HG02885 (cell line): ENCODE measurements at regions not wholly inside any gene's neighbourhood (a gene's known extent, or its start where the extent isn't known, plus 50 kb on each side); places are given as distances from the start of the nearest gene placed in this dataset.

Source experiments
- ATAC-seq: cut with Tn5 transposase; IDR thresholded peaks from one replicate; pipeline ENCODE4 v1.9.1; 2021; ENCODE audit warnings: mild to moderate bottlenecking; ENCODE audit not compliant: unreplicated experiment, poor library complexity

- ATAC-seq, result no peak
Observed at GRCh38 chr10:85259908-85260307, 931.5 kb downstream of the CCSER2 start.

- ATAC-seq, result no peak
Observed at GRCh38 chr10:85262992-85263391, 934.6 kb downstream of the CCSER2 start.

DNA sequence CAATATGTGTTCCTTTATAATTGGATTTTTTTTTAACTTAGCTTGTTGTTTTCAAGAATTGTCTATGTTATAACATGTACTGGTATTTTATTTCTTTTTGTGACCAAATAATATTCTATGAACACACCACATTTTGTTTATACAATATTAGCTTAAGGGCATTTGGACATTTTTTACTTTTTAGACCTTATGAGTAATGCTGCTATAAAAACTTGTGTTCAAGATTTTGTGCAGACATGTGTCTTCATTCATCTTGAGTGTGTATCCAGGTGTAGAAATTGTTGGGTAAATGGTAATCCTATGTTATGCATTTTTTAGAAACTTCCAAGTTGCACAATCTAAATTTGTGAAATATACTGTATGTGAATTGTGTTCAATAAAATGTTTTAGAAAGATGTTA lies 936.7 kb downstream of the CCSER2 start:
- no peak for ATAC-seq

DNA sequence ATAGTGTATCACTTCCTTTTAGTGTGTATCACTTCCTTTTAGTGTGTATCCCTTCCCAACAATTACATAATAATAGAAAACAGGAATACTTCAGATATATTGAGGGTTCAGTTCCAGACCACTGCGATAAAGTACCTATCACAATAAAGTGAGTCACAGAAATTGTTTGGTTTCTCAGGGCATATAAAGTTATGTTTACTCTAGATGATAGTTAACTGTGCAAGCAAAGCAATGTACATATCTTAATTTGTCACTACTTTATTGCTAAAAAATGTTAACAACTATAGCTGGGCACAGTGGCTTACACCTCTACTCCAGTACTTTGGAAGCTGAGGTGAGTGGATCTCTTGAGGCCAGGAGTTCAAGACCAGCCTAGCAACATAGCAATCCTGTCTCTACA lies 938.4 kb downstream of the CCSER2 start:
- ATAC-seq, result no peak

- no peak for ATAC-seq
Observed at GRCh38 chr10:85280014-85280413, 951.6 kb downstream of the CCSER2 start.

DNA sequence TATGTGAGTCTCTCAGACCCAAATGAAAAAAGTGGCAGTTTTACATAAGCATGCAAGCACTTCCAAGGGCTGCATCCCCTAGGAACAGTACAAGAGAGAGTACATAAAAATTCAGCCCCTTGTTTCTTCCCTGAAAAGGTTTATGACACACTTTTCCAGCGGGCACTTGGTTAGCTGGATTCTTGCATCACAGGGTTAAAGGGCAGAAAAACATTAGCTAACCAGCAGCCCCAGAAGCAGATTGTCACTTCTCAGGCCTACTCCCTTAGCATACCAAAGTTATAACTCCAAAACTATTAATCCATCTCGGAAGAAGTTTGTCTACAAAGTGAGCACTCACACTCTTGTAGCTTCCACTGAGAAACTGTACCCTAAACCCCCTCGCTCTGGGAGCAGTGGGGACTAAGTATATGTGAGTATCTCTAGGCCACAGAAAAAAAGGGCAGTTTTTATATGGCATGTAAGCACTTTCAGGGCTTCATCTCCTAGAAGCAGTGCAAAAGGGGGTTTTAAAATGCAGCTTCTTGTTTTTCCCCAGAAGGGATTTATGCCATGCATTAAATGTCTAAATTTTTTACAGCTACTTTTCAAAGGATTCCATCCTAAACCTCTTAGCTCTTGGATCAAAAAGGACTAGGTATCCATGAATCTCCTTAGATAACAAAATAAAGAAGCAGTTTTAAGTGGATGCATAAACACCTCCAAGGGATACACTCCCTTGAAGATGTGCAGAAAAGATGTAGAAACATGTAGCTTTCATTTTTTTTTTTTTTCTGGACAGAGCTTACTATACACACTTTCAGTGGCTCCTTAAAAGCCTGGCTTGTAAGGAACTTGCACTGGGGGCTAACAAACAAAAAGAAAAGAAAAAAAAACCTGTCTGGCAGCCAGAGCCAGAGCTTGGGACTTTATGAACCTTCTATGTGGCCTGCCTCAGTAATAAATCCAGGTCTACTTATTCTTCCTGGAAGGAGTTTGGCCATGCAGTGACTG lies 956.7 kb downstream of the CCSER2 start:
- no peak for ATAC-seq

DNA sequence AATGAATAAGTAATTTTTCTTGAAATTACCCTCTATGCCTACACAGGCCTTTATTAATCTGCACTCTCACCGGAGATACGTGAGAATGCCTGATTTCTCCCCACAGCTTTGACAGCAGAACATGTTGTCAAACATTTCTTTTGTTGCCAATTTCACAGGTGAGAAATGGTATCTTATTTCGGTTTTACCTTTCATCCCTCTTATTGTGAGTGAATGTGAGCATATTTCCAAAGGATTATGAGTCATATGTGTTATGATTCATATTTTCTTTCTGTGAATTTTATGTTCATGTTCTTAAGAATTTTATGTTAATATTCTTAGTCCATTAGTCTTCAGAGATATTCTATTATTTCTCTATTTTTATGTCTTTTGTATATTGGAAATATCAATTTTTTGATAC lies 965.1 kb downstream of the CCSER2 start:
- ATAC-seq, result no peak

GRCh38 chr10:85311613-85312337 lies 983.4 kb downstream of the CCSER2 start:
- no peak for ATAC-seq

- no peak for ATAC-seq
Observed at GRCh38 chr10:85315657-85316056, 987.3 kb downstream of the CCSER2 start.

GRCh38 chr10:85316276-85316675 lies 987.9 kb downstream of the CCSER2 start:
- no peak for ATAC-seq

GRCh38 chr10:85317827-85318226 lies 989.4 kb downstream of the CCSER2 start:
- ATAC-seq, result no peak

DNA sequence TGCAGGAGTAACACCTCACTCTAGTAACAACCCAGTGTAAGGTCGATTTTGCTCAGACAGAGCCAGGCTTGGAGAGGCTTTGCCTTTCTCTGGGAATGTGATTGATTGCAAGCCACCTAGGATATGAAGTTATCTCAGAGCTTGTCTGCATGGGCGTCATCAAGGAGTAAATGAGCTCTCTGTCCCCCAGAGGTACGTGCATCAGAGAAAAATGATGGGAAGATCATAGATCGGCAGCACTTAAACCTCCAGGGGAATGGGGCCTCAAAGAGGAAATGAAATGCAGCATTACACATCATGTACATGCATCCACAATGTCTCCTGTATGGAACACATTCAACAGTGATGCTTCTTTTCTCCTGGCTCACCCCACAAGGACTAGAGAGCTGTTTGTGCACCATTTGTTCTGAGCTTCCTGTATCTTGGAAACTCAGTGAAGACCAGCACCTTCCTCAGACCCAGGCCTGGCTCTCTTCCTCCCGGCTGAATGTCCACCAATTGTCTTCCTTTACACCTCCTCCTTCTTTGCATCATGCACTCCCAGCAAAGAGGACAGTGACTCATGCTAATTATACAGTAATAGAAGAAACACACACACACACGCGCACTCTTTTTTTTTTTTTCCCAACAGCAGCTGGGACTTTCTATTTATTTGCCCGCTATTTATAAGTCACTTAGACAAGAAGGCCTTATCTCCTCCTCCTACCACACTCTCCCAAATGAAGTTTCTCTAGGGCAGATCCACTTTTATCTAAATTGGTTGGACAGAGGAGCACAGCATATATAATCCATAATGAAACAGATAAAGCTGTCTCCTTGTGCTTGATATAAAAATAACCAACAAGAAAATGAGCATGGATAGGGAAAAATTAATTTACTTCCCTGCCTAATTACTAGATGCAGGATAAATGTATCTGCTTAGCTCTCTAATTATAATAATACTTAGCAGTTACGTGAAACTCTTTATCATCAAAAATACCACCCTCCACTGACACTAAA lies 990.7 kb downstream of the CCSER2 start:
- no peak for ATAC-seq

GRCh38 chr10:85319826-85320225 lies 991.4 kb downstream of the CCSER2 start:
- ATAC-seq, result no peak

GRCh38 chr10:85333594-85333993 lies 1005.2 kb downstream of the CCSER2 start:
- ATAC-seq, result no peak

DNA sequence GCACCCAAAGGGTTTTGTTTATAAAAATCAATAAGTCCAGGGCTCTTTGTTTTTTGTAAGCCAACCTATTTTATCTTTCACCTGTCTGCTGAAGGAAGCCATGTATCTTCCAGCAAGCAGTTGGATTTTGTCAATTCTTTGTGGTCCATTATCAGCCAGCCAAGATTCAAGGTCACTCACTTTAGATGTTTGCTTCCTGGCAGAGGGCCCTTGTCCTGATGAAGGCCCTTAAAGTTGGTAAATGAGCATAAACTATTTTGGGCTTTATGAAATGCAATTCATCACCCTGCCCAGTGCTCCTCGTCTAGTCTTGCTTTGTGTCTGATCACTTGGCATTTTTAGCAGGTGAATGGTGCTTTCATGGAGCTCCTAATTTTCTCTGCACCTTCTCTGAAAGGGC lies 1004.2 kb downstream of the GRID1 start:
- no peak for ATAC-seq

DNA sequence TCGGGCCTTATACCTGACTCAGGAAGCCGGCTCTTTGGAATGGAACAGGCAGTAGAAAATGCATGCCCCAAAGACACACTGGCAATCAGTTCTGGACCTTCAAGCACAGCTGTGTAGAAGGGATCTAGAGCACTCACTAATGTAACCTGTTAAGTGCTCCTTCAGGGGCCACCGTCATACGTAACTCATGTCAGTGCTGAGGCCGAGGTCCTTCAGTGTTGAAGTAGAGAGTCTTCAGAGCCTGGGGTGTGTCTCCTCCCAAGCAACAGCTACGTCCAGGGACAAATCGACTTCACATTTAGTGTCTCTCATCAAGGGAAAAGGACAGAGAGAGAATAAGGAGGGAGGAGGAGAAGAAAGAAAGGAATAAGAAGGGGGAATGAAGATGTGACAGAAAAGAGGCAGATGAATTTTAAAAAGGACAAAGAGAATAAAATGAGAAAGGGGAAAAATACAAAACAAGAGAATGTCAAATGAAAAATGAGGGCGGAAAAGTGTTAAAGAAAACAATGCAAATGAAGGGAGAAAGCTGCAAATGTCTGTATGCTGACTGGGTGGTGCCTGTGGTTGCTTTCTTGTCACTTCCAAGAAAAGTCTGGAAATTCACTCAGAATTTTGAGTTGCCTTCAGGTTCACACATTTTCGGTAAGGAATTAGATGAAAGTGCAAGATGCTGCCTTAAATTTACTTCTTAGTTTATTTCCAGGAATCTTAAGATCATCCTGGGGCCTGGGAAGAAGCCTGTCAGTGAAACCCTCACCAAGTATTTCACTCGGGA lies 989.4 kb downstream of the GRID1 start:
- no peak for ATAC-seq

DNA sequence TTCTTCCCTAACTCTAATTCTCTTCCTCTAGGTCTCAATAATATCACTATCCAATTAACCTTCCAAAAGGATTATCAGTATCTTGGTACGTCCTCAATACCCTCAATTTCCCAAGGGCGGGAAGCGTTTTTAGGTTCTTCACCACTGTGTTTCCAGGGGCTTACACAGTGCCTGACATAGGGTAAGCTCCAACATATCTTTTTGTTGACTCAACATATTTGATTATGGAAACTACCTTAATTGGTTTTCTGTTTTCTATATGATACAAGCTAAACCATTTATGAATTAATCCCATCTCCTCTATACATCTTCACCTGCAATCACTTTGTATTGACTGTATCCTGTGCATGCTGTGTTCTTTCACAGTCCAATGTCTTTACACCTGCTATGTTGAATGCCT lies 987.3 kb downstream of the GRID1 start:
- no peak for ATAC-seq

GRCh38 chr10:85400981-85401695 lies 965.5 kb downstream of the GRID1 start:
- ATAC-seq, result no peak

DNA sequence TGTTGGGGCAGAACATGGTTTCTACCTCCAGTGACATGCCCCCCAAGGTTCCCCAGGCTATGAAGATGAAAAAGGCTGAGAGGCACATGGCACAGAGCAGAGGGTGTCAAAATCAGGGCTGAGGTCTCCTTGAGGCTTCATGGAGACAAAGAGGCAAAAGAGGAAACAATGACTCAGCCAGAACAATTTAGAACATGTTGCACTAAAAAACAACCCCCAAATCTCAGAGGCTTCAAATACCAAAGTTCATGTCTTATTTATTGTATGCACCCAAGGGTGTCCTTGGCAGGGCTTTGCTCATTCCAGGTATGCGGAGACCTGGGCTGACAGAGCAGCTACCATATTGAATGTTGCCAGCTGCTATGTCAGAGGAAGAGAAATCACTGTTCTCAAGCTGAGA lies 964.1 kb downstream of the GRID1 start:
- ATAC-seq, result no peak
